NCI-H146 treated with DMSO at 0.1 percent for 48 hours (cell line): ENCODE measurements at regions not wholly inside any gene's neighbourhood (a gene's known extent, or its start where the extent isn't known, plus 50 kb on each side); places are given as distances from the start of the nearest gene placed in this dataset.

Experiments used
- DNase-seq: peaks from one replicate; lab custom pipeline; 2025; ENCODE audit not compliant: unreplicated experiment; lab: John Stamatoyannopoulos, UW

DNA sequence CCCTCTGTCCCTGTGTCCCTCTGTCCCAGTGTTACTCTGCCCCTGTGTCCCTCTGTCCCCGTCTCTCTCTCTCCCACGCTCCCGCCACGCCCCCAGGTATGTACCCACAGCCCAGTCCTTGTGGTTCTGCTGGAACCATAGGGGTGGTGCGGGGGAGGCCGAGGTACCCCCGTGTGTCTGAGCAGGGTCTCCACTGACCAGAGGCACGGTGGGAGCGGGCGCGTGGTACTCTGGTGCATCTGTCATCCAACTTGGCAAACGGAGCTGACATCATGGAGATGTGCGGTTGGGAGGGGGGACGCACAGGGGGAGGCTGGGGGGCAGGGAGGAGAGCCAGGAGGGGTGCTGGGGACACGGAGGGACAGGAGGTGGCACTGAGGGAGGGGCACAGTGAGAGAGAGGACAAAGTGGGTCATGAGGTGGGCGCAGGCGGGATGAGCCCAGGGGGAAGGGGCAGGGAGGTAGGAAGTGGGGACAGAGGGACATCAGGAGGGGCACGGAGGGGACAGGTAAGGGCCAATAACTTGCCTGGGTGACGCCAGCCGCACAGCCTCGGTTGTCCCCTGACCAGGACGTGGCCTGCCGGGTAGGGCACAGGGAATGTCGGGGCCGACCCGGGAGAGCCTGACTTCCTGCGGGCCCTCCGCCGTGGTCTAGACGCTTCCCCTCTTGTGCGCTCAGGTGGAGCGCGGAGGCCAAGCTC is 163.6 kb upstream of the PDE10A start:
- DNase-seq: no peak

DNA sequence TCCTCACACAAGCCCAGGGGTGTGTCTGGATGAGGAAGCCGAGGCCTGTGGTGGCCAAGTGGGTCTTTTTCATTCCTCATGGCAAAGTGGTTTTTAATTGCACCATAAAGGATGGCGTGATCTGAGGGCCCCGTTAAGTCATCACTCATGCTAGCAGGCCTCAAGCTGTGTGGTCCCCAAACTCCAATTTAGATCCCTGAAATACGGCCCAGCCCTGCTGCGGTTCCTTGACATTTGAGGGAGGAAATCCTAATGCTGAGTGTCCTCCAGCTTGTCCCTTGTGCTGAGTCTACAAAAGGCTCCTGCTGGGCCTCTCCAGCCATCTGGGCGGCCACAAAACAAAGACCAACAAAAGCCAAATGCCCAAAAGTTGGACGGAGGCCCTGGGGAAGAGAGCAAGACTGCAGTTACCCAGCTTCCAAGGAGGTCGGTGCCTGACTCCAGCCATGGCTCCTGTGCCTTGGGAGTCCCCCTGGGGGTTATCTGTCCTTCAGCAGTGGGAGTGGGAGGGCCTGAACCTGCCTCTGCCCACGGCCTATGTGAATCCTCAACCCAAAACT is 162.3 kb upstream of the PDE10A start:
- no peak for DNase-seq

DNA sequence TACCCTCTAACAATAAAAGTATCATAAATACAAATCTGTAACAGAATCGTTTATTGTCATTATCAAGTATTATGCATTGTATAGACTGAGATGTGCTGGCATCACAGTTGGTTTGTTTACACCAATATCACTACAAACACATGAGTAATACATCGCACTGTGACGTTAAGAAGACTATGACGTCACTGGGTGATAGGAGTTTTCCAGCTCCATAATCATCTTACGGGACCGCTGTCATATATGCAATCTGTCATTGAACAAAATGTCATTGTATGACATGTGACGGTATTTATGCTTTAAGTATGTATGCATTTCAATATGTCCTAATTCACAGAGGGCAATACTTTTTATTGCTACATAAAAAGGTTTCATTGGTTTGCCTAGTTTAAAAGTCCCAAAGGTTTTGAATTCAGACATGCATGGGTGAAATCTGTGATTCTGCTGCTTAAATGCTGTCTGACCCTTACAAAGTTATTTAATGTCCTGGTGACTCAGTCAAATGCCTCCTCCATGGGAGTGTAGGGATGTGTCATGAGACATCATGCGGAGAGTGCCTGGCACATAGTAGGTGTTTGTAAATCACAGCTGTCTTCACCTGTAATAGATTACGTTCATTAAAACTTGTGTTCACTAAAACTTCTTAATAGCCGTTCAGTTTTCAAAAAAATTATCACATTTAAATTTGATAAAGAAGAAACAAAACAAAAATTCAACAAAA is 160.7 kb upstream of the PDE10A start:
- DNase-seq: no peak

DNA sequence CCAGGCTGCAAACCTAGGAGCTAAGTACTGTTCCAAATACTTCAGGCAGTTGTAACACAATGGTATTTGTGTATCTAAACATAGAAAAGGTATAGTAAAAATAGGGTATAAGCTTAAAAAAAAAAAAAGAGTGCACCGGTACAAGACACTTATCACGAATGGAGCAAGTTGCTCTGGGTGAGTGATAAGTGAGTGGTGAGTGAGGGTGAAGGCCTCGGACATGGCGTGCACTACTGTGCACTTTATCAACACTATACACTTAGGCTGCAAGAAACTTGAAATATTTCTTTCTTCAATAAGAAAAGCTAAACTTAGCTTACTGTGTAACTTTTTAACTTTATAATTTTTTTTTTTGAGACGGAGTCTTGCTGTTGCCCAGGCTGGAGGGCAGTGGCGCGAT is 159.5 kb upstream of the PDE10A start:
- DNase-seq: no peak

DNA sequence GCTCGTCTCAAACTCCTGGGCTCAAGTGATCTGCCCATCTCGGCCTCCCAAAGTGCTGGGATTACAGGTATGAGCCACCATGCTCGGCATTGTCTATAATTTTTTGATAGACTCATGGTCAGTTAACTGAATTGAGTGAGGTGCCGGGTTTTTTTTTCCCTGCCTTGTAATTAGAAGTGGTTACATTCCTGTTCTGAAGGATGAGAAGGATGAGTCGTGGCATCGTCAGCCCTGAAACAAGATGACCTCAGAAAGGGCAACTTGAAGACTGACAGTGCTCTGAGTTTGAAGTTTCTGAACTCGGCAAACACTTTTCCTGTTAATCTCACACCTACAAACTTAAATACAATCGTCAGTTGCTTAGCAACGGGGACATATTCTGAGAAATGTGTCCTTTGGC is 158.7 kb upstream of the PDE10A start:
- no peak for DNase-seq

DNA sequence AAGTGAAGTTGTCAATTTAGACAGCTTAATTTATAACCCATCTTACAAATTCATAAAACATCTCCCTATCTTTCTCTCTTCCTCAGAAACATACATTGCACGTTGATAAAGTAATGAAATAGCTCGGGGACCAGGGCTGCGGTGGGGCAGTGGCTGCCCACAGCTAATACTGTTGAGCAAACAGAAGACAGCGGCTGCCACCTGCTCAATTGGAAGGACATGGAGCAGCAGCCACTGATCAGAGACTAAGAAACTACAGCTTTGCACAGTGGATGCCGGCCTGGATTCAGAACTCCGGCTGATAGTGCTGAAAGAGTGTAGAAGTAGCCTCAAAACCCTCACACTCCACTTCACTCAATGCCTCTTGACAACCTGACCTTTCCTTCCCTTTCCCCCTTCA is 157.9 kb upstream of the PDE10A start:
- DNase-seq: no peak

DNA sequence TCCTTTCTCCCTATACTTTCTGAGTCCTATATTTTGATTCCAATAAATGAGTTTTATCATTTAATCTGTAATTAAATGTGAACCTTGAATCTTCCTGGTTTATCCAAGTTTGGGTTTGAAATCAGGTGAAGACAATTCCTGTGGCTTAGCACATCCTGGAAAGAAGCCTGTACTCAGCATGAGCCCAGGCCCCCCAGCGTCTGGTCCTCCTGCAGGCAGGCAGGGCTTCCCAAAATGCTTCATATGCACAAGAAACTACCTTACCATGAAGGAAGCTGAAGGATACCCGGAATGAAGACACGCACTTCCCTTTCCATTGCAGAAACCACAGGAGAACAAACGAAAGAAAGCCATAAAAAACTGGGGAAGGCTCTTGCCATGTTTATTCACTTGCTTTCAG is 157.4 kb upstream of the PDE10A start:
- DNase-seq: no peak

DNA sequence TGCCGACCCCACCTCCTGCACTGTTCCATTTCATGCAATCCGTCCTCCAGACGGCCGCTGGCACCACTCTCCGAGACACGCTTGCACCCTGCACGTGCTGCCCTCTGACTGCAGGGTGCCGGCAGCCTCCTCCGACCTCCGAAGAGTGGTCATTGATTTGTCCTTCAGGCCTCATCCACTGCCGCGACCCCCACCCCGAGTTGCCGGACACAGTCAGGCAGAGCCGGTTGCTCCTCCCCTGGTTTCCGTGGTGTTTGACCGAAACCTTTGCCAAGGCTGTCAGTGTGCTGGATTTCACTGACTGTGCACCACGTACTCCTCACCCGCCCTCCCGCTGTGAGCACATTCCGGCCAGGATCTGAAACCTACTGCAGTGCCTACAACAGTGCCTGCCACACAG is 156.4 kb upstream of the PDE10A start:
- DNase-seq: no peak

DNA sequence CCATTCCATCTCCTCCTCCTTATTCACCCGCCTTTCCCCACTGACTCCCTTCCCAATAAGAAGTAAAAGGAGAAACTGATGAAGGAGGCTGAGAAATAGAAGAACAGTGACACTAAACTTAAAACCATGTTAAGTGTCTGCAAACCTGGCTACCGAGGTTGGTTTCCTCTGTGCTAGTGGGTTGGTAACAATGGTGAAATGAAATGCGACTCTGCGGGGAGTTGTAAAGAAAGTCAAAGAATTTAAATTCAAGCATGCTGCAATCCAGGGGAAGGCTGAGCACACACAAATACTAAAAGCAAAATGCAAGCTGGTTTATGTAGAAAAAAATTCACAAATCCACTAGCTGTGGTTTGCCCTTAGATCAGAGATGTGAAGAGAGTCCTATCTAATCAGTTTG is 155.2 kb upstream of the PDE10A start:
- no peak for DNase-seq

DNA sequence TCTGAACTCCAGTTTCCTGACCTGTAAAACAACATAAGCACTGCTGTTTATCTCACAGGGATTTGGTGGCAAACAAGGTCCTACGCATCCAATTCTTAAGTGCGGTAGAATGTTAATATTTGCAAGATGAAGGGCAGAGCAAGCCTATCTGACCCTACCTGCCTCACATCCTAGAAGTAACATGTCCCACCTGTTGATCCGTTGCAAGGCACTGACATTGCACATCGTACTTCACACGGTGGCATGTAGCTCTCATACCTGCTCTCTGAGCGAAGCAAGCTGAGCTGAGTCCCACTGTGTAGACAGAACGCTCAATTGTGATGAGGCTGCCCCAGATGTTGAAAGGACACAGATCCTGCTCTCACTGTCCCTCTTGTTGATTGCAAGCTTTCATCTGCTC is 154.7 kb upstream of the PDE10A start:
- DNase-seq: no peak

DNA sequence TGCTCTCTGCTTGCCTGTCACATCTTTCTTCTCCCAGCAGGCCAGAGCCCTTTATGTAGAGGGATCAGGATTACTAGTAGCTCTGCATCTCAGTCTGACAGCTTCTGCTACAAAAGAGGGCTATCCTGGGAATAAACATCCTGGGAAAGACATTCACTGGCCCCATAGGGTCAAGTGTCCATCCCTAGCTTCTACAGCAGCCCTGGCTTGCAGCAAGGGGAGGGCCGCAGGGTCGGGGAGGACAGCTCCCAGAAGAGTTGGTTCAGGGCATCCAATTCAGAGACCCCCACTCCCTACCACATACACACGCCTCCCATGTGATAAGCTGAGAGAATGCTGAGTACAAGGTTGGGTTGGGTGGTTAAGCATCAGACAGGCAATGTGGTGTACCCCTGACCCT is 154.1 kb upstream of the PDE10A start:
- no peak for DNase-seq

DNA sequence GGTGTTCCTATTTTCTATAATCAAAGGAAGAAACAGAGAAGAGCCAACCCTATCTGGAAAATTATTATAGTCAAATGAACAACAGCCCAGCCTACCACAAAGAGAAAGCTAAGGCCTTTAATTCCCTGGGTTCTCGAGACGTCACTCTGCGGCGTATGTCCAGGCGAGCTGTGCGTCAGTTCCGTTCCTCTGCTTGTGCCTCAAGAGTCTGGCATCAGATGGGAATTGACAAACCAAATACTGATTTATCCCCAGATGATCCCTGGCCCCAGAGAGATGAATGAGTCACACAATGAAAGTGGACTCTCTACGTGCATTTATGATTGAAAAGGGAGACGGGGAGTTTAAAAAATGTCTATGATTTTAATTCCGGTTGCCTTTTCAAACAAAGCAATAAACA is 151.6 kb upstream of the PDE10A start:
- DNase-seq: no peak

DNA sequence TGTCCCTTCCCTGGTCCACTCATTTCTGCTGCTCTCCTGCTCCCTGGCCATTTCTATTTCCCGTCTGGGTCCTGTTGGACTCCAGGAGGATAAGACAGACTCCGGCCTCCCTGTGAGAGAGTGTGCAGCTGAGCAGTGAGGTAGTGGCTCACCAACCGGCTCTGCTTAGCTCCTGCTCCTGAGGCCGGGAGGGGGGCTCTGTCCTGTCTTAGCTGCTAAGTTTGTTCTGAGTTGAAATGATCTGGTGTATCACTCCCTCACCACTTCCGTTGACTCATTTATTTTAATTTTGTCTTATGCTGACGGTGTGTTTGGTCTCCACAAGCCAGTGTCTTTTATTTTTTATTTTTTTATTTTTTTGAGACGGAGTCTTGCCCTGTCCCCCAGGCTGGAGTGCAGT is 148.5 kb upstream of the PDE10A start:
- DNase-seq: no peak

DNA sequence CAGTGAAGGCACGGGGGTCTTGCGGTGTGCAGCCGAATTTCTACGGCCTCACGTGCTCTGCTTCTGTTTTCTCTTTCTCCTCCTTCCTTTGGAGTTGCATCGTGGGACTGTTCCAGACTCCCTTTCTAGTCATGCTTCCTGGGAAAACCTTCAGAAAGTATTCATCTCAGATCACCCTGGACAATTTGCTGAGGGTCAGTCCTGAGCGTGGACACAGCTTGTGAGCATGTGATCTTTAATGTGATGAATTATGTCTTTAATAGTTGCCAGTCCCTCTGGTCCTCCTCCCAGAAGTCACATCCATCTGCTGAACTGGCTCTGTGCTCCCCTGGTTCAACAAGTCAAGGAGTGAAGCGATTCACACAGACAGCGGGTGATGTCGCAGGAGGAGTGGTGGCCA is 145.0 kb upstream of the PDE10A start:
- no peak for DNase-seq

DNA sequence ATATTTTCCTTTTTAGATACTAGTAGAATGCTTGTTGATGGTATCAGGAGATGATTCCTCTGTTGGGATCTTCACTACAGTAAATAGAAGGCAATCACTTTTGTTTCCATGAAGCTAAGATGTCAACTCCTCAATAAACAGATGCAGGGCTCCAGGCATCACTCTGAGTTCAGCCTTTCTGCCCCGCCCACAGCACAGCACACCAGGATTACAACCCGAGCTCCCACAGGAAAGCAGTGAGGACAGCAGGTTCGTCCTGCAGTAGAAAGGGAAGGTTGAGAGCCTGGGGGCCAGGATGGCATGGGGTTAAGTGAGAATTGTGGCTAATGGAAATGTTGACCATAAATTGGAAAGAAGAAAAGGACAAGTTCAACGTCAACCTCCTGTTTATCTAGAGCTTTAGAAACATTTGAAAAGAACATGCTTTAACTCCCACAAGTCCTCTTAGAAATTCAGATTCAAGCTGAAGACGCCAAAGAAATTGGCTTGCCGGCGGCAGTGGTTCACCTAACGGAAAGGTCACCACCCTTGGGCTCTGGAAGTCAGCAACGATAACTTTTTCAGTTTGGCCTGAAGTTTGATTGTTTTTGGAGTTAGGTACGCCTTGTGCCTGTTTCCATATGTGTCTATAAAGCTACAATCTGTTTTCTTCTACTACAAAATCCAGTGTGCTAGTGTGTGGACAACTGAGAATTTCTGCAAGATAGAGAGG is 144.4 kb upstream of the PDE10A start:
- DNase-seq: no peak

DNA sequence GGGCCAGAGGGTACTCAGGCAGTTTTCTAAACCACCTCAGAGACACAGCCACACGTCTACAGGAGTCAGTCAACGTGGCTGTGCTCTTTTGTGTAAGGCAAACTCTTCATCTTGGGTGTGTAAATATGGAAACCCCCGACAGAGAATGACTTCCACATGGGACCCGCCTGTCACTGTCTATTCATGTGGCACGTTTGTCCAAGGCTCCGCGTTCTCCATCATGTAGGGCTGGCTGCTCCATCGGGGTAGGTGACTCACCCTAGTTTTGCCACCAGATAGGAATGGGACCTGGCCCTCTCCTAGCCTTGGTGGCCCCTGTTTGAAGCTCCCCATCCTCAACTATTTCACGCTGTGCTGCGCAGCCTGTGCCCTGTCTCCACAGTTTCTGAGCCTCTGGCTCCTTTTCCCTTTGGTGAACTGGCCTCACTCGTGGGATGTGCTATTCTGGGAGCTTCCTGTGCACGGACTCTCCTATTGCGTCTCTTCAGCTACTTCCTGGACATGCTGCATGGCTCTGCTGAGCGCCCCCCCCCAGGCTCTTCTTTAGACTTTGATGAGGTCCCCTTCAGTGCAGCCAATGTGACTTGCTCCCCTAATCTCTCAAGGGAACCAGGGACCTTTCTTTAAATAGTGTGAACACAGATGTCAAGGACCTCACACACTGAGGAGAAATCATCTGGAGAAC is 143.2 kb upstream of the PDE10A start:
- DNase-seq: no peak

DNA sequence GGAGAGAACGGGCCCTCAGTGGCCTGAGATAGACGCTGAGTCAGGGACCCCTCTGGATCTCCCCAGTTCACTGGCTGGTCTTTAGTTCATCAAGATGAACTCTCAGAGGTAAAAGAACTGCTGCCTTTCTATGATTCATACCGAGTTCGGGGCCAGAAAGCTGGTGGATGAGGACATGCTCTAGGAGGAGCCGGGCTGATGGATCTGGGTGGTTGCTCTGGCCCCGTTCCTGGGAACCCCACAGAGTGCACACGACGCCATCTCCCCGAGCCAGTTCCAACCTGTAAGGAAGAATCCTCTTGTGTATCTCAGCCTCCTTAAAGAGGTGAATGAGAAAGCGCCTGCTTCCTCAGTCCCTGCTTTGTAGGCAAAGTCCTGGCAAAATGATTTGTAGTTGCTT is 142.6 kb upstream of the PDE10A start:
- DNase-seq: no peak

DNA sequence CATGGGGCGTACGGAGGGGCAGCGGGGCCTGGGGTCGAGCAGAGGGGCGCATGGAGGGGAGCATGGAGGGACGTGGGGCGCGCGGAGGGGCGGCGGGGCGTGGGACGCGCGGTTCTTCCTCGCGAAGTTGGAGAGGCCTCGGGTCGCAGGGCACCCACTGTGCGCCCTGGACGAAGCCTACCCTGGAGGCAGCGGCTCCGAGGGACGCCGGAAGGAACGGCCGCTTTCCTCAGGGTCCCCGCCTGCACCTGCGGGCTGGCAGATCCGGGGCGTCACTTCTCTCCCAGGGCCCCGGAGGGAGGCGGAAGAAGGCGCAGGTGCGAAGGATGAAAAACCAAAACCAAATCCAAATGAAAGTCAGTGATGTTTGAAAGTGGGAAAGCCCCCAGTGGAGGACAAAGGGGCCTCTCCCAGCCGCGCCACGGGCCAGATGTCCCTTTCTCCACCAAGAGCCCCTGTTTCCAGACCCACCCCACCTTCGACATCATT is 142.1 kb upstream of the PDE10A start:
- DNase-seq: no peak

DNA sequence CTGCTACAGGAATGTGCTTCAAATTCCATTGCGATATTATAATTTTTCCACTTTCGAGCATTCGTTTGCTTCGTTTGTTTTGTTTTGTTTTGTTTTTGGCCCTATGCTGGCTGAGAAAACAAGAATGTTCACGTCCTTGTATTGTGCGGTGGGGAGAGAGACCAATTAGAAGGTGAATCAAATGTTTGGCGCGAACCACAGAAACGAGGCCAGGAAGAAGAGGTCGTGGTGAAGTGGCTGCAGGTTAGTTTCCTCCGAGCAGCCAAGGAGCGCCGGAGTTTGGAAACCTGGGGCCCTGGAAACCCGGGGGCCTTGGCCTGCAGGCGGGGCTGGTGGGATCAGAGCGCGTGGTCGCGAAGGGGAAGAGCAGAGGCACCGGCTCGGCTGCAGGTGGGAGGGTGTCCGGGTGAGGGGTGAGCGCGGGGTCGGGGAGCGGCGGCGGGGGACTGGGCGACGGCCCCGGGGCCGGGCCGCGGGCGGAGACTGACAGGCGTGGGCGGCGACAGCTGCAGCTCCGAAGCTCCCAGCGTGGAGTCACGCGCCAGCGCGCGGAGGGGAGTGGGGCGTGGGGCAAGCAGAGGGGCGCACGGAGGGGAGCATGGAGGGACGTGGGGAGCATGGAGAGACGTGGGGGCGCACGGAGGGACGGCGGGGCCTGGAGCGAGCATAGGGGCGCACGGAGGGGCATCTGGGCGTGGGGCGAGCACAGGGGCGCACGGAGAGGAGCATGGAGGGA is 141.5 kb upstream of the PDE10A start:
- DNase-seq: no peak

DNA sequence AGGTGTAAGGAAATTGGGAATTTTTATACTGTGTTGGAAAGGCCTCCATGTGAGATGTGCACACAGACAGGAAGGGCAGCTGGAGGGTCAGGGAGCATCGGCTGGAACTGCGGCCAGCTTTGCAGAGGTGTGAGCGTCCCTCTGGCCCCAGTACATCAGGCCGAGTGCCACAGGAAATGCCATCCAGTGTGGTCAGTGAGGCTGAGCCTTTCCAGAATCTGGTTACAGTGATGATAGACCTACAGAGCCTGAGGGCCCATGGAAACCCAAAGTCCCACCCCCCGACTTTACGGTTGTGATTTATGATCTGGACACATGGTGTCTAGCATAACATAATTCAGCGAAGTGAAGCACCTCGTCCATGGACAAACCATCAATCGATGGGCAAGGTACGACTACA is 137.3 kb upstream of the PDE10A start:
- DNase-seq: no peak
